Activated CD4-positive, alpha-beta T cell treated with anti-CD3 and anti-CD28 coated beads, Interleukin-2, amount 10 ng/mL, durations not matched to agents 7 days and 5 days (primary cell): ENCODE measurements at regions not wholly inside any gene's neighbourhood (a gene's known extent, or its start where the extent isn't known, plus 50 kb on each side); places are given as distances from the start of the nearest gene placed in this dataset.

Experiments used
- CTCF ChIA-PET: fragments of 350-600 bp; sonication (Branson Sonifier 250); formaldehyde crosslinking; loops from one replicate; lab custom pipeline; 2021; ENCODE audit warnings: antibody characterized with exemption; lab: Charles Lee
- POLR2A ChIA-PET: fragments of 350-600 bp; sonication (Branson Sonifier 250); formaldehyde crosslinking; loops from one replicate; lab custom pipeline; 2021; ENCODE audit warnings: antibody characterized with exemption; lab: Charles Lee
- DNase-seq: peaks from one replicate; pipeline ENCODE4 v3.0.0-alpha.2; 2020
- H3K27ac Mint-ChIP-seq: one replicate; pipeline ENCODE4 v1.8.0; 2021; ENCODE audit warnings: mild to moderate bottlenecking, moderate library complexity, mixed read lengths
- H3K27me3 Mint-ChIP-seq: one replicate; pipeline ENCODE4 v1.8.0; 2021; ENCODE audit warnings: mixed read lengths
- H3K36me3 Mint-ChIP-seq: one replicate; pipeline ENCODE4 v1.8.0; 2021; ENCODE audit warnings: low read depth, mixed read lengths
- H3K4me1 Mint-ChIP-seq: one replicate; pipeline ENCODE4 v1.8.0; 2021; ENCODE audit warnings: mixed read lengths
- H3K4me3 Mint-ChIP-seq: one replicate; pipeline ENCODE4 v1.8.0; 2021; ENCODE audit warnings: mild to moderate bottlenecking, moderate library complexity, mixed read lengths
- H3K9me3 Mint-ChIP-seq: one replicate; pipeline ENCODE4 v1.8.0; 2021; ENCODE audit warnings: mixed read lengths

DNA sequence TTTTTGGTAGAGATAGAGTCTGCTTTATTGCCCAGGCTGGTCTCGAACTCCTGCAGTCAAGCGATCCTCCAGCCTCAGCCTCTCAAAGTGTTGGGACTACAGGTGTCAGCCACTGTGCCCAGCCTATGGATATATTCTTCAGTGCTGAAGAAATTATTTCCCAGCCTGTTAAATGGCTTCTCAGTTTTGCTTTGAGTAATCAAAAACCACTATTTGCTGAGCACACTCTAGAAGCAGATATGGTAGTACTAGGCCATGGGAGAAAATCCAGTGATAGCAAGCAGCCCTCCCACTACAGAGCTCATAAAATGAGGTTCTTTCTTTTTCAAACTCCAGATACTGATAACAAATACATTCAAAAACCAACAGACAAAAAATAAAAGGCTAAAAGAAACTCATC is 80.6 kb upstream of the CLDN10 start:
- DNase-seq = no peak
- H3K9me3 Mint-ChIP-seq = no peaks in the 10 kb centered on the region
- ChIA-PET CTCF (interaction anchor here (0.7 to 1.0 kb wide), 2 partner anchors 11 to 849 kb away, joined by 3 to 4 read pairs; no protein-coding TSS in a partner anchor), POLR2A (no interaction called here)
- H3K27ac Mint-ChIP-seq = no peak overlapping the region
- no peaks in the 10 kb centered on the region for H3K36me3 Mint-ChIP-seq
- H3K4me3 Mint-ChIP-seq = no peak overlapping the region
- H3K27me3 Mint-ChIP-seq = peaks cover 2% of the 10 kb centered on the region
- no peaks in the 10 kb centered on the region for H3K4me1 Mint-ChIP-seq

- peaks cover 2% of the 10 kb centered on the region for H3K27me3 Mint-ChIP-seq
- POLR2A ChIA-PET = no interaction called here
- H3K4me3 Mint-ChIP-seq = no peak overlapping the region
- CTCF ChIA-PET = no interaction called here
- no peaks in the 10 kb centered on the region for H3K9me3 Mint-ChIP-seq
- peaks cover 11% of the 10 kb centered on the region for H3K4me1 Mint-ChIP-seq
- DNase-seq = no peak
- no peaks in the 10 kb centered on the region for H3K36me3 Mint-ChIP-seq
- H3K27ac Mint-ChIP-seq = no peak overlapping the region
These were observed 77.5 kb upstream of the CLDN10 start for GRCh38 chr13:95474992-95475391.

DNA sequence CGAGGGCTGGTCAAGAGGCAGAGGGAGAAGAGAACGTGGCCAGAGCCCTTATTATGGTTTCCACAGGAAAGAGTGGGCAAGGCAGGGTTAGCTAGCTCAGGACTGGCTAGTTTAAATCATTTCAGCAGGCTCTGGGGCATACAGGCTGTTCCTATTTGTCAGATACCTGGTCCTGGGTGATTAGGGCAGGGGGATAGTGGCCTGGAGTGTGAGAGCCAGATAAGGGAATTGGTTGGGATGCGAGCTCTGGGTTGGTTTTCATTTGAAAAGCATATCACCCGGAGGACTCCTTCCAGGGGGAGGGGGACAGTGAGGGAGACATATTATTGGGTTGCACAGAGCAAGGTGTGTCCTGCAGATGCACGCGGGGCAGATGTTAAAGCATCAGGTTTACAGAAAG is 75.3 kb upstream of the CLDN10 start:
- ChIA-PET POLR2A (no interaction called here), CTCF (interaction anchor here (1.2 kb wide), 1 partner anchor 8 kb away, joined by 5 read pairs; no protein-coding TSS in a partner anchor)
- DNase-seq = no peak
- peaks cover 2% of the 10 kb centered on the region for H3K27me3 Mint-ChIP-seq
- H3K9me3 Mint-ChIP-seq = no peaks in the 10 kb centered on the region
- no peak overlapping the region for H3K4me3 Mint-ChIP-seq
- H3K4me1 Mint-ChIP-seq = peaks cover 17% of the 10 kb centered on the region
- no peaks in the 10 kb centered on the region for H3K36me3 Mint-ChIP-seq
- no peak overlapping the region for H3K27ac Mint-ChIP-seq

DNA sequence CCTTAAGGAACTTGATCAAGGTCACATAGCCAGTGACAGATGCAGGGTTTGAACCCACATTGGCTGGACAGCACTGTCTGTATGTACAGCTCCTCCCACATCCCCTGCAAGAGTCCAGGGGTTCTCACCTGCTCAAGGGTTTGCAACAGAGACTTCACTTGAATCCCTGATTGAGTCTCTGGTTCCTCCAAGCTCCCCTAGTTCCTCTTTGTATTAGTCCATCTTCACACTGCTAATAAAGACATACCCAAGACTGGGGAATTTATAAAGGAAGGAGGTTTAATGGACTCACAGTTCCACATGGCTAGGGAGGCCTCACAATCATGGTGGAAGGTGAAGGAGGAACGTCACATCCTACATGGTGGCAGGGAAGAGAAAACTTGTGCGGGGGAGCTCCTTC is 72.8 kb upstream of the CLDN10 start:
- H3K4me1 Mint-ChIP-seq = peaks cover 17% of the 10 kb centered on the region
- H3K9me3 Mint-ChIP-seq = no peaks in the 10 kb centered on the region
- no peak overlapping the region for H3K4me3 Mint-ChIP-seq
- no peak overlapping the region for H3K27ac Mint-ChIP-seq
- no peak for DNase-seq
- no peaks in the 10 kb centered on the region for H3K36me3 Mint-ChIP-seq
- ChIA-PET POLR2A (no interaction called here), CTCF (interaction anchor here (1.2 kb wide), 1 partner anchor 75 kb away, joined by 4 read pairs; no protein-coding TSS in a partner anchor)
- H3K27me3 Mint-ChIP-seq = peaks cover 2% of the 10 kb centered on the region

GRCh38 chr13:95480131-95480545 is 72.4 kb upstream of the CLDN10 start:
- Mint-ChIP-seq H3K4me3 (no peak overlapping the region), H3K27ac (no peak overlapping the region), H3K36me3 (no peaks in the 10 kb centered on the region), H3K4me1 (peaks cover 17% of the 10 kb centered on the region), H3K9me3 (no peaks in the 10 kb centered on the region), H3K27me3 (peaks cover 2% of the 10 kb centered on the region)
- POLR2A ChIA-PET = no interaction called here
- DNase-seq = no peak
- CTCF ChIA-PET = interaction anchor here (1.2 kb wide), 1 partner anchor 76 kb away, joined by 4 read pairs; no protein-coding TSS in a partner anchor

- POLR2A ChIA-PET = no interaction called here
- no peaks in the 10 kb centered on the region for H3K27me3 Mint-ChIP-seq
- CTCF ChIA-PET = interaction anchor here (1.2 kb wide), 1 partner anchor 77 kb away, joined by 4 read pairs; no protein-coding TSS in a partner anchor
- peaks cover 17% of the 10 kb centered on the region for H3K4me1 Mint-ChIP-seq
- H3K9me3 Mint-ChIP-seq = no peaks in the 10 kb centered on the region
- H3K36me3 Mint-ChIP-seq = no peaks in the 10 kb centered on the region
- H3K27ac Mint-ChIP-seq = no peak overlapping the region
- no peak overlapping the region for H3K4me3 Mint-ChIP-seq
- DNase-seq = no peak
These were observed 71.4 kb upstream of the CLDN10 start for GRCh38 chr13:95480791-95481780.

DNA sequence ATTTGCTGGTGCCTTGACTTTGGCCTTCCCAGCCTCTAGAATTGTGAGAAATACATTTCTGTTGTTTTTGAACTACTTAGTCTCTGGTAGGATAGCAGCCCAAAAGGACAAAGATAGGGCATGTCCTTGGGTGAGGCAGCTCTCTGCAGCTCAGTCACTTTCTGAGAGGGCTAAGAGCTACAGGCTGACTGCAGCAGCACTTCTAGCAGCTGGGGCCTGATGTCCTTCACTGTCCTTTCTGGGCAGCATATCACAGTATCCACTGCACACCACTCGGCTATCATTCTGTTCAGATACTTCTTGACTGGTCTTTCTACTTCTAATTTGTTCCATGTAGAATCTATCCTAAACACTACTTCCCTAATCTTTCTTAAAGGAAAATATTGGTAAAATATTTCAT is 68.5 kb upstream of the CLDN10 start:
- H3K36me3 Mint-ChIP-seq = no peaks in the 10 kb centered on the region
- no peak for DNase-seq
- POLR2A ChIA-PET = no interaction called here
- H3K4me1 Mint-ChIP-seq = peaks cover 10% of the 10 kb centered on the region
- H3K27ac Mint-ChIP-seq = no peak overlapping the region
- H3K27me3 Mint-ChIP-seq = no peaks in the 10 kb centered on the region
- CTCF ChIA-PET = interaction anchor here (0.7 to 1.2 kb wide), 2 partner anchors 13 to 187 kb away, joined by 3 read pairs; no protein-coding TSS in a partner anchor
- no peaks in the 10 kb centered on the region for H3K9me3 Mint-ChIP-seq
- H3K4me3 Mint-ChIP-seq = no peak overlapping the region

GRCh38 chr13:95485045-95485517 is 67.4 kb upstream of the CLDN10 start:
- H3K4me1 Mint-ChIP-seq = peaks cover 6% of the 10 kb centered on the region
- DNase-seq = no peak
- CTCF ChIA-PET = no interaction called here
- POLR2A ChIA-PET = no interaction called here
- H3K36me3 Mint-ChIP-seq = no peaks in the 10 kb centered on the region
- no peaks in the 10 kb centered on the region for H3K27me3 Mint-ChIP-seq
- no peak overlapping the region for H3K4me3 Mint-ChIP-seq
- peaks cover 2% of the 10 kb centered on the region for H3K9me3 Mint-ChIP-seq
- no peak overlapping the region for H3K27ac Mint-ChIP-seq

DNA sequence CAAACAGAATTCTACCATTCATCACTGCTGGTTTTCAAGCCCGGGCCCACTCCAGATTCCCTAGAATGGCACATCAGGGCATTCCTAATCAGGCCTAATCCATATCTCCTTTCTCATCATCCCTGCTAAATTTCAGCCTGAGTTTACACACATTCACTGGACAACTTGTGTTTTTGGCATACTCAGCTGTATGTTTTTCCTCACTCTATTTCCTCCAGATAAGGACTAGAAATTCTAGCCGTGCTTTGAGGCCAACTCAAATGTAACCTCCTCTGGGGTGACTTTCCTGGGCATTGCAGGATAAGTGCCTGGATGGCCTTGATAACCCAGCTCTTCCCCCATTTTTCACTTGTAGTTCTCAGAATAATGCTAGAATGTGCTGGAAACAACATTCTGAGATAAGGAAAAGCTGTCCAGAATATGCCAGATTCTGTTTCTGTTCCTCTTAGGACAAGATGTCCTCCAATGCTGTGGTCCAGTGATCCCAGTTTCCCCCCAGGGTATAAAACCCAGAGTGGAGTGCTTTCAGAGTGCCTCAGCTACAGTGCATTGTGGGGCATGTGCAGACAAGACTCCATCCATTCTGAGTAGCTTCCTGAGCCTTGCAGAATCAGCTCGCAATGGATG is 66.9 kb upstream of the CLDN10 start:
- Mint-ChIP-seq H3K4me3 (no peak overlapping the region), H3K27ac (no peak overlapping the region), H3K4me1 (peaks cover under 1% of the 10 kb centered on the region), H3K9me3 (peaks cover 3% of the 10 kb centered on the region), H3K27me3 (no peaks in the 10 kb centered on the region), H3K36me3 (no peaks in the 10 kb centered on the region)
- no peak for DNase-seq
- ChIA-PET POLR2A (no interaction called here), CTCF (interaction anchor here (1.0 kb wide), 1 partner anchor 11 kb away, joined by 3 read pairs; no protein-coding TSS in a partner anchor)

DNA sequence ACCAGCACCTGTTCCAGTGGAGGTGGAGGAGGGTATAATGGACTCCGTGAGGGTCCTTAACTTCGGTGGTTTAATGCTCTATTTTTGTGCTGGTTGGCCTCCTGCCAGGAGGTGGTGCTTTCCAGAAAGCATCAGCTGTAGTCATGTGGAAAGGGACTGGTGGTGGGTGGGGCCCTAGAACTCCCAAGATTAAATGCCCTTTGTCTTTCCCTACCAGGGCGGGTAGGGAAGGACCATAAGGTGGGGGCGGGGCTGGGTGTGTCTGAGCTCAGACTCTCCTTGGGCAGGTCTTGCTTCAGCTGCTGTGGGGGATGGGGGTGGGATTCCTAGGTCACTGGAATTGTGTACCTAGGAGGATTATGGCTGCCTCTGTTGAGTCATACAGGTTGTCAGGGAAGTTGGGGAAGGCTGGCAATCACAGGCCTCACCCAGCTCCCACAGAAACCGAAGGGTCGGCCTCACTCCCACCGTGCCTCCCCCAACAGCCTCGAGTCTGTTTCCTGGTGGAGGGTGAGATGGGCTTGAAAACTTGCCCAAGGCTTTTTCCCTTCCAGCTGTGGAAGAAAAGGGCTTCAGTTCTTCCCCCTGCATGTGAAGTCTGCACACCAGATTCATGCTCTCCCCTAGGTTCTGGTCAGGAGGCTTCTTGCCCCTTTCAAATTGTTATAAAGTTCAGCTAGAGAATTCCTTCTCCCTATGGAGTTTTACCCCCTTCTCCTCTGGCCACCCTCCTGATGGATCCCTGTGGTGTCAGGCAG is 60.3 kb upstream of the CLDN10 start:
- no peak for DNase-seq
- Mint-ChIP-seq H3K27ac (no peak overlapping the region), H3K4me1 (no peaks in the 10 kb centered on the region), H3K36me3 (no peaks in the 10 kb centered on the region), H3K27me3 (no peaks in the 10 kb centered on the region), H3K9me3 (peaks cover 3% of the 10 kb centered on the region), H3K4me3 (no peak overlapping the region)
- ChIA-PET CTCF (interaction anchor here (1.3 kb wide), 1 partner anchor 9 kb away, joined by 4 read pairs; no protein-coding TSS in a partner anchor), POLR2A (no interaction called here)

GRCh38 chr13:95494082-95494681 is 58.3 kb upstream of the CLDN10 start:
- peak; percentile 24 for DNase-seq
- CTCF ChIA-PET = no interaction called here
- Mint-ChIP-seq H3K9me3 (peaks cover 3% of the 10 kb centered on the region), H3K4me1 (no peaks in the 10 kb centered on the region), H3K4me3 (no peak overlapping the region), H3K27me3 (no peaks in the 10 kb centered on the region), H3K36me3 (no peaks in the 10 kb centered on the region), H3K27ac (no peak overlapping the region)
- POLR2A ChIA-PET = no interaction called here

GRCh38 chr13:95496485-95496884 is 56.0 kb upstream of the CLDN10 start:
- Mint-ChIP-seq H3K4me1 (no peaks in the 10 kb centered on the region), H3K27ac (no peak overlapping the region), H3K36me3 (no peaks in the 10 kb centered on the region), H3K9me3 (no peaks in the 10 kb centered on the region), H3K4me3 (no peak overlapping the region), H3K27me3 (no peaks in the 10 kb centered on the region)
- POLR2A ChIA-PET = no interaction called here
- CTCF ChIA-PET = interaction anchor here (0.6 kb wide), 2 partner anchors 10 to 12 kb away, joined by 3 read pairs; no protein-coding TSS in a partner anchor
- no peak for DNase-seq
